Astrocyte of the cerebellum (primary cell): ENCODE measurements at regions not wholly inside any gene's neighbourhood (a gene's known extent, or its start where the extent isn't known, plus 50 kb on each side); places are given as distances from the start of the nearest gene placed in this dataset.
"Not testable (repeated sequence)": the region's sequence is repeated elsewhere in the genome, so short reads cannot be mapped to it uniquely, and the experiment has no call there.

ENCODE experiments used
- DNase-seq: peaks from one replicate; pipeline ENCODE4 v3.0.0-alpha.2; 2011; ENCODE audit warnings: low read depth
- H3K4me3 ChIP-seq: 2 replicates; pipeline ENCODE4 v1.5.1; 2011; ENCODE audit warnings: mild to moderate bottlenecking, low read depth, low read length, moderate library complexity
- CTCF ChIP-seq: IDR thresholded peaks from 2 replicates; pipeline ENCODE4 v1.5.1; 2012; ENCODE audit warnings: low read length, low read depth, moderate library complexity, mild to moderate bottlenecking; ENCODE audit errors: missing control alignments
- in situ Hi-C: cut with HindIII; loops from 2 replicates; pipeline ENCODE4 v1.10.0; 2017; ENCODE audit warnings: low sequenced_read_pairs

GRCh38 chr10:128578766-128579165 lies 452.5 kb upstream of the MKI67 start:
- no peak for TF ChIP-seq CTCF
- no peak overlapping the region for H3K4me3 ChIP-seq
- in situ Hi-C loops: no loop called here
- DNase-seq: no peak

- no peak for DNase-seq
- H3K4me3 ChIP-seq: no peak overlapping the region
- in situ Hi-C loops: no loop called here
- TF ChIP-seq CTCF: no peak
These were observed 453.1 kb upstream of the MKI67 start for GRCh38 chr10:128579280-128579865.

- H3K4me3 ChIP-seq: no peak overlapping the region
- DNase-seq: no peak
- no peak for TF ChIP-seq CTCF
- in situ Hi-C loops: no loop called here
These were observed 453.7 kb upstream of the MKI67 start for GRCh38 chr10:128579901-128580300.

GRCh38 chr10:128583125-128583524 lies 456.9 kb upstream of the MKI67 start:
- DNase-seq, H3K4me3 ChIP-seq, in situ Hi-C loops: not testable (repeated sequence)

- in situ Hi-C loops, H3K4me3 ChIP-seq, DNase-seq: not testable (repeated sequence)
These were observed 460.4 kb upstream of the MKI67 start for GRCh38 chr10:128586599-128586998.

- in situ Hi-C loops: no loop called here
- no peak overlapping the region for H3K4me3 ChIP-seq
- no peak for DNase-seq
- TF ChIP-seq CTCF: no peak
These were observed 461.5 kb upstream of the MKI67 start for GRCh38 chr10:128587689-128588088.

- DNase-seq: no peak
- no peak overlapping the region for H3K4me3 ChIP-seq
- TF ChIP-seq CTCF: no peak
- in situ Hi-C loops: no loop called here
These were observed 462.2 kb upstream of the MKI67 start for GRCh38 chr10:128588402-128588801.

GRCh38 chr10:128594688-128595087 lies 468.5 kb upstream of the MKI67 start:
- in situ Hi-C loops: no loop called here
- DNase-seq: no peak
- no peak for TF ChIP-seq CTCF
- H3K4me3 ChIP-seq: no peak overlapping the region
